ENCODE measurements at regions not wholly inside any gene's neighbourhood (a gene's known extent, or its start where the extent isn't known, plus 50 kb on each side); places are given as distances from the start of the nearest gene placed in this dataset.

DNA sequence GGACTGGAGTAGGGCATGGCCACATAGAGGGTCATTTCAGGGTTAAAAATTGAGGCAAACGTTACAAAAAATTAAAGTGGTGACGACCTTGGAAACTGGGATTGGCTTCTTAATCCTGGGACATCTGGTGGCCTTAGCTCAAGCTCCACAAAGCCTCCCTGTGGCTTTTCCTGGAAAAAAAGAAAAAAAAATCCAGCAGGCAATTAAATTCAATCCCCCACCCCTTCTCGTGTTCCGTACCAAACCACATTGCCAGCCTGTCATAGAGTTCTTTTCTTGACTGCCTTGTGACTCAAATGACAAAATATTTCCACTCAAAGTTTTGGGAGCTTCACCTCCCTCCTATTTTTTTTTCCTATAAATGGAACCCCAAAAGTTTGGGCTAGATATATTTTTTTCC, 195.6 kb downstream of the HRH4 start:
- H3K27ac ChIP-seq (ENCODE audit: low read length): no peak overlapping the region
- H3K4me3 ChIP-seq (ENCODE audit: low read length in 2 of 2): no peak overlapping the region
- H3K27me3 ChIP-seq (ENCODE audit: control insufficient read depth in 1 of 2, insufficient read depth in 2 of 2, low read length in 2 of 2): peaks cover 0 to 2% of the 10 kb centered on the region in 2 donors
- H3K9me3 ChIP-seq (ENCODE audit: control insufficient read depth in 2 of 2, low read length in 2 of 2): no peaks in the 10 kb centered on the region
- no peak overlapping the region for H3K9ac ChIP-seq (ENCODE audit: low read length in 2 of 2)
- H3K4me1 ChIP-seq (ENCODE audit: control insufficient read depth, insufficient read depth, low read length): no peaks in the 10 kb centered on the region
- H3K36me3 ChIP-seq (ENCODE audit: control insufficient read depth in 2 of 2, insufficient read depth in 2 of 2, low read length in 2 of 2): no peaks in the 10 kb centered on the region

DNA sequence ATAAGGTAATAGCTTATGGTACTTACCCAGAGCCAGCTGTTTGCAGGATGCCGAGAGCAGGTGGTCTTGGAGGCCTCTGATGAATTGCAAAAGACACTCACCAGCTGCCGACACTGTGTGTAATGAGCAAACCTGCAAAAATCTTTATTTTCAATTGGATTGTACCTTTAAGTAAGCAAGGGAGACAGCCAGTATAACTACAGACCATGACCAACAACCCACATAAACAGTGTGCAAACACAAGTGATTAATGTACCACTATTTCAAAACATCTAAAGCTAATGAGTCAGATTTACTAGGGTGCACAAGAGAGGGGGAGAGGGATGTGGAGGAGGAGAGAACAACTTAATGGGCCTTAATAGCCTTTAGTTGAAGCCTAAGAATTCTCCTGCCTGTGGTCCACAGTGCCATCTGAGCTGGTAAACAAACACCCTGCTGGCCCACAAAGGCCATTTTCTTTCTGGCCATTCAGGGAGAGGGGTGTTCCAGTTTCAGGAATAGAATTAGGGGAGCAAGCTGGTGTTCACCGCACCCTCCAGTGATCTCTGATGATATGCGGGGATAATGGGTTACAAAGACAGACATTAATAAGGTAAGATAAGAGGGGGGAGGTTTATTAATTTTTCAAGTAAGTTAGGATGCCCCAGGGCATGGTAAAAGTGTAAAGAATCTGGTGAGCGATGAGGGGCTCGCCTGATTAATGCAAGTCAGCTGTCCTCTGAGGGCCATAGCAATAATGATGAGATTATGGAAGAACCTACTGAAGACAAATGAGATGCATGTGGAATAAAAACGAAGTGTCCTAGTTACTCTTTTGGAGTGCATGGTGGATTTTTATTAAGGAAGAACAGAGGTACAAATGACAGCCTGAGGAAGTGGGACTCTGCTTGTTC, 196.4 kb downstream of the HRH4 start:
- Histone ChIP-seq H3K36me3 (ENCODE audit: control insufficient read depth in 2 of 2, insufficient read depth in 2 of 2, low read length in 2 of 2) (no peaks in the 10 kb centered on the region), H3K27me3 (ENCODE audit: control insufficient read depth in 1 of 2, insufficient read depth in 2 of 2, low read length in 2 of 2) (no peaks in the 10 kb centered on the region), H3K9me3 (ENCODE audit: control insufficient read depth in 2 of 2, low read length in 2 of 2) (no peaks in the 10 kb centered on the region), H3K9ac (ENCODE audit: low read length in 2 of 2) (no peak overlapping the region), H3K4me3 (ENCODE audit: low read length in 2 of 2) (no peak overlapping the region), H3K4me1 (ENCODE audit: control insufficient read depth, insufficient read depth, low read length) (no peaks in the 10 kb centered on the region), H3K27ac (ENCODE audit: low read length) (no peak overlapping the region)

DNA sequence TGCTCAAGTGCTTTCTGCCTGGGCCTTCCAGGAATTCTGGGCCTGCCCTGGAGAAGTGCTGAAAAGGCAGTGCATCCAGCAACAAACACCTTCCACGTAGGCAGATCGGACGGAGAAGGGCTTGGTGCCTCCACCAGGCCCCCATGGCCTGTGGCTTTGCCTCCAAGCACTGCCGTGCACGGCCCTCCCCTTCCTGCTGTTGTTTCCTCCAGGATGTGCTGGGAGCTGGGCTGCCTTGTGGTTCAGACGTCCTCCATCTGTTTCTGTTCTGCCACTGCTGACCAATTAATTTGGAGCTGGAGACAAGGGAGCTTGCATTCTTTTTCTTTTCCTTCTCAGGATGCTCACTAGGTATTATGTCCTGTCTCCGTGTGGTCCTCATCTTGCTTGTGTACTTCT, 197.0 kb downstream of the HRH4 start:
- H3K27ac ChIP-seq (ENCODE audit: low read length): no peak overlapping the region
- H3K36me3 ChIP-seq (ENCODE audit: control insufficient read depth in 2 of 2, insufficient read depth in 2 of 2, low read length in 2 of 2): no peaks in the 10 kb centered on the region
- no peak overlapping the region for H3K9ac ChIP-seq (ENCODE audit: low read length in 2 of 2)

DNA sequence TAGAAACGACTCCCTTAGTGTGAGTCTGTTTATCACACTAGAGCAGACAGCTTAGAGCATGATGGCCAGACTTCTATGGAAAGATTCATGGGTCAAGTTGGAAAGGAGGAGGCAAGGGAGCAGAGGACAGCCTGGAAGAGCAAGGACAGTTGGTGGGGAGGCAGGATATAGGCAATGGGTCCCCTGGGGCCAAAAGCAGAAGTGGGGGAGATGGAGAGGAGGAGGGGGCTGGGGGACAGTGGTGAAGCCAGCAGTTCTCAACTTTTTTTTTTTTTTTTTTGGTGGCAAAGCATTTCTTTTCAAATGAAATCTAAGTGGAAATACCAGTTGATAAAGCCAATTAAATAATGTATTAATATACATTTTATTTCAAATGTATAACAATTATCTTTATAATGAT, 197.9 kb downstream of the HRH4 start:
- no peak overlapping the region for H3K4me3 ChIP-seq (ENCODE audit: low read length in 2 of 2)
- no peaks in the 10 kb centered on the region for H3K4me1 ChIP-seq (ENCODE audit: control insufficient read depth, insufficient read depth, low read length)
- H3K27me3 ChIP-seq (ENCODE audit: control insufficient read depth in 1 of 2, insufficient read depth in 2 of 2, low read length in 2 of 2): no peaks in the 10 kb centered on the region
- H3K27ac ChIP-seq (ENCODE audit: low read length): no peak overlapping the region
- H3K36me3 ChIP-seq (ENCODE audit: control insufficient read depth in 2 of 2, insufficient read depth in 2 of 2, low read length in 2 of 2): no peaks in the 10 kb centered on the region
- H3K9ac ChIP-seq (ENCODE audit: low read length in 2 of 2): no peak overlapping the region
- H3K9me3 ChIP-seq (ENCODE audit: control insufficient read depth in 2 of 2, low read length in 2 of 2): no peaks in the 10 kb centered on the region

More for the DNA sequence above, 197.0 kb downstream of the HRH4 start:
- no peaks in the 10 kb centered on the region for H3K27me3 ChIP-seq (ENCODE audit: control insufficient read depth in 1 of 2, insufficient read depth in 2 of 2, low read length in 2 of 2)
- H3K9me3 ChIP-seq (ENCODE audit: control insufficient read depth in 2 of 2, low read length in 2 of 2): no peaks in the 10 kb centered on the region
- no peak overlapping the region for H3K4me3 ChIP-seq (ENCODE audit: low read length in 2 of 2)
- H3K4me1 ChIP-seq (ENCODE audit: control insufficient read depth, insufficient read depth, low read length): no peaks in the 10 kb centered on the region

DNA sequence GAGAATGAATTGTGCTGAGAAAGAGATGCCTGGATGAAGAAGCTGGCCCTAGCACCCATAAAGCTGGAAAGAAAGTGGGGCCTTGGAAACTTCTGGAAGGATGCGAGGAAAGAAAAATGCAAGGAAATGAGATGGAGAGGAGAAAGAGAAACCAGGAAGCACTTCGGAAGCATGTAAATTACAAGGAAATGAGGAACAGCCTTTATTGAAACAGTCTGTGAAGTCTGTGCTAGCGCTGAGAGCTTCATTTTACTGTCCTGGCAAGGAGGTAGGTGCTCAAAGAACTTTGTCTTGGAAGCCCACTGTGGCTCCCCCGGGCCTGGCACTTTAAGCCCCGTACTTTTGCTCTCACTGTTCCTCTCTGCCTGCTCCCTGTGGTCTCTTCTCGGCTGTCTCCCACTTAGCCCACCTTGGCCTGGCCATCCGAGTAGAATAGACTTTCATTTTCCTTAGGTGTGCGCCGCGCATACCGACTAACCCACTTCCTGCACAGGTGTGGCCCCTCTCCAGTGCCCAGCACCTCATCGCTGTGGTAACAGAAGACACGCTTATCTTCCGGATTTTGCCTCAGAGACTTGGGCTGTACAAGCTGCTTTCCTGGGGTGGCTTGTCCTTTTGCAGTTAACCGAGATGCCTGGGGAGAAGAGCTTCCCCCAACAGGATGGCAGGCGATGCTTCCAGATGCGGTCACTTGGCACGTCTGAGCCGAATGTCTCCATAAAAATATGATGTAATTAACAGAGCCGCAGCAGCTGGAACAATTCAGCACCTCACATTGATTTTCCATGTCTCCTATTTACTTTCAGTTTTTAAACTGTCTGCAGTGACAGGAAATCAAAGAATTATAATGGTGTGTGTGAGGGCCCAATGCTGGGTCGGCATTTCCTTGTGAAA, 199.6 kb downstream of the HRH4 start:
- Histone ChIP-seq H3K4me3 (ENCODE audit: low read length in 2 of 2) (peak overlapping the region; percentile 37 to 63), H3K27me3 (ENCODE audit: control insufficient read depth in 1 of 2, insufficient read depth in 2 of 2, low read length in 2 of 2) (no peaks in the 10 kb centered on the region), H3K9ac (ENCODE audit: low read length in 2 of 2) (no peak overlapping the region), H3K9me3 (ENCODE audit: control insufficient read depth in 2 of 2, low read length in 2 of 2) (no peaks in the 10 kb centered on the region), H3K36me3 (ENCODE audit: control insufficient read depth in 2 of 2, insufficient read depth in 2 of 2, low read length in 2 of 2) (no peaks in the 10 kb centered on the region), H3K27ac (ENCODE audit: low read length) (no peak overlapping the region), H3K4me1 (ENCODE audit: control insufficient read depth, insufficient read depth, low read length) (no peaks in the 10 kb centered on the region)

DNA sequence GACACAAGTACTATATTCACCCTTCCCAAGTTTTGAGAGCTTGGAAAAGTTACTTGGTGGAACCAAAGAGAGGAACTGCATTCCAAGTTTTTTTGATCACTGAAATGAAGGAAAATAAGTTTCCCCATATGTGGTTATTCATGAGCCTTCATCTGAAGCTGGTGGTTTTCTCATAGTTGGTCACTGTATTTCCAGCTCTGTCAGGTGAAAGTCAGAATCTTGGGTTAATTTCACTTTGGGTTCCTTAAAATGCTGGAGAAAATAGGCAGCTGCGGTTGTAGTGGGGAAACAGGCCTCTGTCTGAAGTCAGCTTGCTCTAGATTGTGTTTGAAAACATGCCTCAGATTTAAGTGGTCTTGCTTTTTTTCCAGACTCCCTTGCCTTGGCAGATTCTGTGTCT, 200.5 kb downstream of the HRH4 start:
- Histone ChIP-seq H3K4me1 (ENCODE audit: control insufficient read depth, insufficient read depth, low read length) (no peaks in the 10 kb centered on the region), H3K9me3 (ENCODE audit: control insufficient read depth in 2 of 2, low read length in 2 of 2) (no peaks in the 10 kb centered on the region), H3K9ac (ENCODE audit: low read length in 2 of 2) (no peak overlapping the region), H3K4me3 (ENCODE audit: low read length in 2 of 2) (no peak overlapping the region), H3K27me3 (ENCODE audit: control insufficient read depth in 1 of 2, insufficient read depth in 2 of 2, low read length in 2 of 2) (no peaks in the 10 kb centered on the region), H3K27ac (ENCODE audit: low read length) (no peak overlapping the region), H3K36me3 (ENCODE audit: control insufficient read depth in 2 of 2, insufficient read depth in 2 of 2, low read length in 2 of 2) (no peaks in the 10 kb centered on the region)

DNA sequence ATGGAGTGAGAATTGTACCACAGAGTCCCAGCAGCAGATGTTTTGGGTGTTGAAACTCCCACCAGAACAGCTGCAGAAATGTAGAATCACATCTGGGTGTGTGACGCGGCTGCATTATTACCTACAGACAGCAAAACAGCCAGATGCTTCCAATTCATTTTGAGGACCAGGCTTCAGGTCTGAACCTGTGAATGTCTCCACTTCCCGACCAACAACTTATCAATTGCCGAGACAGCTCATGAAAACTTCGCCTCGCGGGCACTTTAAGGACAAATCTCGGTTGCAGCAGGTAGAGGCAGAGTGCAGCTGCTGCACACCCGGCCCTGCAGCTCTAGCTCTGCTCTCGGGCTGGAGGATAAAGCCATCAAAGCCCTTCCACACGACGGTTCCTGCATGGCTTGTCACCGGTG, 202.0 kb downstream of the HRH4 start:
- Histone ChIP-seq H3K27me3 (ENCODE audit: control insufficient read depth in 1 of 2, insufficient read depth in 2 of 2, low read length in 2 of 2) (no peaks in the 10 kb centered on the region), H3K9ac (ENCODE audit: low read length in 2 of 2) (no peak overlapping the region), H3K4me1 (ENCODE audit: control insufficient read depth, insufficient read depth, low read length) (no peaks in the 10 kb centered on the region), H3K4me3 (ENCODE audit: low read length in 2 of 2) (no peak overlapping the region), H3K9me3 (ENCODE audit: control insufficient read depth in 2 of 2, low read length in 2 of 2) (no peaks in the 10 kb centered on the region), H3K36me3 (ENCODE audit: control insufficient read depth in 2 of 2, insufficient read depth in 2 of 2, low read length in 2 of 2) (no peaks in the 10 kb centered on the region), H3K27ac (ENCODE audit: low read length) (no peak overlapping the region)

DNA sequence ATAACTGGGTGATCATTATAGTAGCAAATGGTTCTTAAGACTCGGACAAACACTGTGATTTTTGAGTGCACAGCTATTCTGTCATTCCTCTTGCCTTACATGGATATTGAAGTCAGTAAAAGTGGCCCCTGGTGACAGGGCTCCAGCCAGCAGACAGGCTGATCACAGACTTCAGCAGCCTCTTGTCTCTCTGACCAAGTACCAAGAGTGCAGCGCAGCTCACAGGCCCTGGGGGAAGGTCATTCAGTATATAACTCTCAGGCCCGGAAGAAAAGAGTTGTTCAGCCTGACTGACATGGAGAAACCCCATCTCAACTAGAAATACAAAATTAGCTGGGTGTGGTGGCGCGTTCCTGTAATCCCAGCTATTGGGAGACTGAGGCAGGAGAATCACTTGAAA, 202.6 kb downstream of the HRH4 start:
- no peak overlapping the region for H3K27ac ChIP-seq (ENCODE audit: low read length)
- no peaks in the 10 kb centered on the region for H3K27me3 ChIP-seq (ENCODE audit: control insufficient read depth in 1 of 2, insufficient read depth in 2 of 2, low read length in 2 of 2)
- H3K4me3 ChIP-seq (ENCODE audit: low read length in 2 of 2): no peak overlapping the region
- no peaks in the 10 kb centered on the region for H3K36me3 ChIP-seq (ENCODE audit: control insufficient read depth in 2 of 2, insufficient read depth in 2 of 2, low read length in 2 of 2)
- H3K4me1 ChIP-seq (ENCODE audit: control insufficient read depth, insufficient read depth, low read length): no peaks in the 10 kb centered on the region
- H3K9me3 ChIP-seq (ENCODE audit: control insufficient read depth in 2 of 2, low read length in 2 of 2): no peaks in the 10 kb centered on the region
- H3K9ac ChIP-seq (ENCODE audit: low read length in 2 of 2): no peak overlapping the region

DNA sequence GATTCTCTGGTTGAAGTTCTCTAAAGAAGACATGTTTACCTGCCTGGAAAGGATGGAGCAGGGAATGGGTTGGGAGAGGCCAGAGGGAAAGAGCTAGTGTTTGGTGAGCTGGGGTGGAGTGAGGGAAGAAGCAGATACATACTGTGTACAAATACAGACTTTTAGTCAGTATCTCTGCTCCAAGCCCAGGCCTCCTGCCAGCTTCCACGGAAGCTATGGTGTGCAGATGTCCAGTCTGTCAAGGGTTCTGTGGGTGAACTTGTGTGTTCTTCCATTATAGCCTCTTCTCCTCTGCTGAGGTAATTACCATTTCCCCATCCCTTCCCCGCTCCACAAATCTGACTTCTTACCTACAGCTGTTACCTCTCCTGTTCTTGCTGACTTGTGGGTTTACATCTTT, 208.6 kb downstream of the HRH4 start:
- Histone ChIP-seq H3K27ac (ENCODE audit: low read length) (no peak overlapping the region), H3K9ac (ENCODE audit: low read length in 2 of 2) (no peak overlapping the region), H3K27me3 (ENCODE audit: control insufficient read depth in 1 of 2, insufficient read depth in 2 of 2, low read length in 2 of 2) (no peaks in the 10 kb centered on the region), H3K36me3 (ENCODE audit: control insufficient read depth in 2 of 2, insufficient read depth in 2 of 2, low read length in 2 of 2) (no peaks in the 10 kb centered on the region), H3K4me1 (ENCODE audit: control insufficient read depth, insufficient read depth, low read length) (no peaks in the 10 kb centered on the region), H3K9me3 (ENCODE audit: control insufficient read depth in 2 of 2, low read length in 2 of 2) (no peaks in the 10 kb centered on the region), H3K4me3 (ENCODE audit: low read length in 2 of 2) (no peak overlapping the region)

DNA sequence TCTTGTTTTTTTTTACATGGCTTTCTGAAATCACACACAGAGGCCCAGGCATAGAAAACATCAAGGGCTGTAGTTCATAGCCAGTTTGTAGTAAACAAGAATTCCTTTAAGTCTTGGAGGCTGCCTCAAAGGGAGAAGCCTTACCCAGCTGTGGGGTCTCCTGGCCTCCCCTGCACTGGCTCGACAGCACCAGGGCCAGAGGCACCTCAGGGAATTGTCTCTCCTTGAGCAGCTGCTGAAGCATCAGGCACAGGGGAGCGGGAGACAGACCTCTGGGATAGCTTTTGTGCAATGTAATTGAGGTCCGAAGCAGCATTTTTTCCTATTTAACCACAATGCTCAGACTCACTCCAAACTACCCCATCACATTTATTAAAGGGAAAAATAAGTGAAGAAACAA, 209.1 kb downstream of the HRH4 start:
- Histone ChIP-seq H3K9ac (ENCODE audit: low read length in 2 of 2) (no peak overlapping the region), H3K36me3 (ENCODE audit: control insufficient read depth in 2 of 2, insufficient read depth in 2 of 2, low read length in 2 of 2) (no peaks in the 10 kb centered on the region)

More for the DNA sequence above, 209.1 kb downstream of the HRH4 start:
- Histone ChIP-seq H3K27ac (ENCODE audit: low read length) (no peak overlapping the region), H3K4me1 (ENCODE audit: control insufficient read depth, insufficient read depth, low read length) (no peaks in the 10 kb centered on the region), H3K9me3 (ENCODE audit: control insufficient read depth in 2 of 2, low read length in 2 of 2) (no peaks in the 10 kb centered on the region), H3K4me3 (ENCODE audit: low read length in 2 of 2) (no peak overlapping the region), H3K27me3 (ENCODE audit: control insufficient read depth in 1 of 2, insufficient read depth in 2 of 2, low read length in 2 of 2) (no peaks in the 10 kb centered on the region)
